ENCODE measurements at regions not wholly inside any gene's neighbourhood (a gene's known extent, or its start where the extent isn't known, plus 50 kb on each side); places are given as distances from the start of the nearest gene placed in this dataset.

- intact Hi-C loops (cut with DNase I): no loop called here
- no peaks in the 10 kb centered on the region for H3K36me3 ChIP-seq (replicated peaks in 1 of 2)
- no peaks in the 10 kb centered on the region for H3K27me3 ChIP-seq
- no peak for DNase-seq
- H3K9me3 ChIP-seq (replicated peaks in 1 of 3): no peaks in the 10 kb centered on the region
- WGBS, 4 donors: 74 to 83% (median 78%) methylated on average over 2 of the region's 2 CpGs
- H3K4me3 ChIP-seq: no peak overlapping the region
- H3K27ac ChIP-seq: peak overlapping the region in 2 of 5 donors; percentile 32 to 37
- H3K4me1 ChIP-seq (replicated peaks in 1 of 2): peaks cover 14 to 48% of the 10 kb centered on the region in 2 donors
- TF ChIP-seq POLR2A (IDR thresholded peaks at IDR 0.05) (no peak), CTCF (IDR thresholded peaks at IDR 0.05) (no peak)
Observed at GRCh38 chr3:177771780-177772179, 574.5 kb upstream of the TBL1XR1 start.

GRCh38 chr3:177772908-177773557 is 575.8 kb upstream of the TBL1XR1 start:
- no peak for DNase-seq
- TF ChIP-seq CTCF (IDR thresholded peaks at IDR 0.05): no peak
- no peak for TF ChIP-seq POLR2A (IDR thresholded peaks at IDR 0.05)
- intact Hi-C loops (cut with DNase I): no loop called here

GRCh38 chr3:177773717-177774116 is 576.4 kb upstream of the TBL1XR1 start:
- intact Hi-C loops (cut with DNase I): no loop called here
- no peak overlapping the region for H3K27ac ChIP-seq
- H3K4me3 ChIP-seq: no peak overlapping the region
- no peaks in the 10 kb centered on the region for H3K36me3 ChIP-seq (replicated peaks in 1 of 2)
- TF ChIP-seq CTCF (IDR thresholded peaks at IDR 0.05) (no peak), POLR2A (IDR thresholded peaks at IDR 0.05) (no peak)
- DNase-seq: no peak
- no peaks in the 10 kb centered on the region for H3K9me3 ChIP-seq (replicated peaks in 1 of 3)
- WGBS, 4 donors: 94 to 100% (median 95%) methylated on average over 1 of the region's 1 CpG
- H3K27me3 ChIP-seq: no peaks in the 10 kb centered on the region
- H3K4me1 ChIP-seq (replicated peaks in 1 of 2): peaks cover 14 to 56% of the 10 kb centered on the region in 2 donors

More at GRCh38 chr3:177772908-177773557, 575.8 kb upstream of the TBL1XR1 start:
- 47 to 68% (median 56%) methylated on average over 3 of the region's 3 CpGs for WGBS, 4 donors
- H3K27ac ChIP-seq: no peak overlapping the region
- no peaks in the 10 kb centered on the region for H3K27me3 ChIP-seq
- H3K4me1 ChIP-seq (replicated peaks in 1 of 2): peaks cover 14 to 50% of the 10 kb centered on the region in 2 donors
- H3K9me3 ChIP-seq (replicated peaks in 1 of 3): no peaks in the 10 kb centered on the region
- no peaks in the 10 kb centered on the region for H3K36me3 ChIP-seq (replicated peaks in 1 of 2)
- H3K4me3 ChIP-seq: no peak overlapping the region

- Histone ChIP-seq H3K27ac (no peak overlapping the region), H3K4me1 (replicated peaks in 1 of 2) (peaks cover 6 to 54% of the 10 kb centered on the region in 2 donors), H3K9me3 (replicated peaks in 1 of 3) (no peaks in the 10 kb centered on the region), H3K36me3 (replicated peaks in 1 of 2) (no peaks in the 10 kb centered on the region), H3K4me3 (no peak overlapping the region), H3K27me3 (no peaks in the 10 kb centered on the region)
- TF ChIP-seq POLR2A (IDR thresholded peaks at IDR 0.05) (no peak), CTCF (IDR thresholded peaks at IDR 0.05) (no peak)
- intact Hi-C loops (cut with DNase I): no loop called here
- DNase-seq: peak in 3 of 7 donors; percentile 23 to 42 (median 31)
- 72 to 86% (median 76%) methylated on average over 6 of the region's 6 CpGs for whole genome bisulfite sequencing, 4 donors
Observed at GRCh38 chr3:177776661-177777101, 579.4 kb upstream of the TBL1XR1 start.

Data from adrenal gland (tissue), 9 donors.